Stimulated activated CD8-positive, alpha-beta memory T cell treated with anti-CD3 and anti-CD28 coated beads, Interleukin-4, amount 100 ng/mL, for 48 hours (primary cell): ENCODE measurements at regions not wholly inside any gene's neighbourhood (a gene's known extent, or its start where the extent isn't known, plus 50 kb on each side); places are given as distances from the start of the nearest gene placed in this dataset.

Experiments
- DNase-seq: peaks from one replicate; pipeline ENCODE4 v3.0.0-alpha.2; 2020

DNA sequence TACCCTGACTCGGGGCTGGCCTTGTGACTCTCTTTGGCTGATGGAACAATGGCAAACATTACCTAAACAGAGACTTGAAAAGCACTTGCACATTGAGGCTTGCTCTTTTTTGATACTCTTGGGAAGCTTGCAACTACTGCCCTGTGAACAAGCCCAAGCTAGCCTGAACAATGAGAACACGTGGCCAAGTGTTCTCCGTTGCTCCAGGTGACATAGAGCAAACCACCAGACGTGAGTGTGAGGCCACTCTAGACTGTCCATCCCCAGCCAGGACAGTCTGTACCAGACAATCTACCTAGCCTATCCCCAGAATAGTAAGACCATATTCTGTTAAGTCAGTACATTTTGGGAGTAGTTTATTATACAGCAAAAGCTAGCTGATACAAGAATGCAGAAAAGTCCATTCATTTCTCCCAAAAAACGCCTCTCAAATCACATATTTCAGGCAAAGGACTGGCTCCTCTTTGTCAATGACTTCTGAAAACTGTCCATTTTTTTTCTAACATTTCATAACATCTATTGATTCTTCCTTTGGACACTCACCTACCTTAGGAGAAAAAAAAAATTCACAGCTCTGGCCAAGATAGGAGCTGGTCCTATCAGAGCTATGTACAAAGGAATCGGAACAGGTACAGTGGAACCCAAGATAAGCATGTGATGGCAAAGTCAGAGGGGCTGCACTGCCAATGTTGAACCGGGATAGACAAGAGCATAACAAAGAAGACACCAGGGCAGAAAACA, 142.1 kb upstream of the PKDCC start:
- no peak for DNase-seq

DNA sequence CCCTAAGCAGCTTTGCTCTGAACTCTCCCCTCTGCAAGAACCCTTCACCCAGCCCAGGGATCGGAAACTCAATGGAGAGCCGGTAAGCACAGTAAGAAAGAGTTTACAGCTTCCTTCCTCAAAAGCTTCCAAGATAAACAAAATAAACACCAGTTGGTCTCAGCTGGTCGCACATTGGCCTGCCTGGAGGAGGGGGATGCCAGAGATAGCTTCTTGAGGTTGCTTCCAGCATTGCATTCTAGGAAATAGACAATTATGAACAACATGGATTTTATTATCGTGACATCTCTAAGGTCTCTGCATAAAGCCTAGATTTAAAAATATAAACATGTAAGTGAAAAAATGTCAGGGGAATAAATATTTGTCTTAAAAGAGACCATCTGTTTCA, 141.5 kb upstream of the PKDCC start:
- DNase-seq = no peak

DNA sequence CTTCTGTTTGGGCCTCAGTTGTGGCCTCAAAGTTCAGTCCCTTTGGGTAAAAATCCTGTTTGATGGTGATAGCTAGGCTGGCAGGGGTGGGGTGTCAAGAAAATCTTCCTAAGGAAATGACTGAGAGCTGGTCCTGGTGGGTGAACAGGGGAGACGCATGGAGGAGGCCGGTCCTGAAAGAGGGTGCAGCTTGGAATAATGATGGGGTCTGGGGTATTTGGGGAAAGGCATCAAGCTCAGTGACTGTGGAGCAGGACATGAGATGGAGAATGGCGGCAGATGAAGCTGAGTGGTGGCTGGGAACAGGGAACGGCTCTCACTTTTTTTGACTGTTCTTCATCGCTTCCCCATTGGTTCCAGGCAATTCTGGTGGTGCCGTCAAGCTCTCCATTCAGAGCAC, 140.7 kb upstream of the PKDCC start:
- no peak for DNase-seq

DNA sequence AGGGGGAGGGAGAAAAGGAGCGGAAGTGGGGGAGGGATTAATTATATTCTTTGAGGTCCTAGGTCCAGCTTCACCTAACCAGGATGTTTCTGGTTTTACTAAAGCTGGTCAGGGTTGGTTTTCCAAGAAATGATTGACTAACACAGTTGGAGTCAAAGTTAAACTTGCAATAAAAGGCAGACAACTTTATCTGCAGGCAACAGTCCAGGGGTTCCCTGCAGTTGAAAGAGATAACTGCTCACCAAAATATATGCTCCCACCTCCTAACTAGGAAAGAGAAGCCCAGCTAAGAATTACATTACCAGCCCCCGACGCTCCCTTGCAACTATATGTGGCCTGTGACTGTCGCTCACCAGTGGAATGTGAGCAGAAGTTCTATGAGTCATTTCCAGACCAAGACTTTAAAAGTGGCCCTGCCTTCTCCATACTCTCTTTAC, 140.0 kb upstream of the PKDCC start:
- DNase-seq = no peak

DNA sequence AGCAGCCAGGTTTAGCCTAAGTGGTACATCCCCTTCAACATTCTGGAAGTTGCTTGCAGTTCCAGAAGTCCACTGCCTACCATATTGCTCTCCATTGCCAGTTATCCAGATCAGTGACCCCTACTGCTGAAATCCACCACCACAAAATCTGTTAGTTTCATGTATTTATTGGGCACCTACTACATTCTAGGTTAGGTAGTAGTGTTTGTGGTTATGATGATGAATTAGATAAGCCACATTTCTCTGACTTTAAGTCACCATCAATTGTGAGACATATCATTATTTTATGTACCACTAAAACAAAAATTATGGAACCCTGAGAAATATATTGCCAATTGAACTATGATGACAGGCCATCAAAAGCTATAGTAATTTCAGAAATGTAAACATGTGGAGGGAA, 139.5 kb upstream of the PKDCC start:
- DNase-seq = no peak

DNA sequence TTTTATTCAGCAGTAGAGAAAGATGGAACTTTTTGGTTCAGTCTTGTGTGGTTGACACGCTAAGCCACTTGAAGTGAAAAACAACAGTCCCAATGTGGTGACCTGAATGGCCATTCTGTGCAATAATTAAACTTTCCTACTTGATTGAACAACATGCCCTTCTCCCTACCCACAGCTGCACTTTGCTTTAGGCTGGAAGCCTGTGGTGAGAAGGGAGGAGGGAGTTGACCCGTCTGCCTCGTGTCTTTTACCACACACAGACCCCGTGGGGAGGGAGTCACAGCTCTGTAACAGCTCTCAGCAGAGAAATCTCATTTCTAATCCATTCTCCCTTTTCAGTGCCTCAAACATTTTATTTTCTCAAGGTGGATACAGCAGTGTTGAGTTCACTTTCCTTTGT, 138.2 kb upstream of the PKDCC start:
- DNase-seq = no peak

DNA sequence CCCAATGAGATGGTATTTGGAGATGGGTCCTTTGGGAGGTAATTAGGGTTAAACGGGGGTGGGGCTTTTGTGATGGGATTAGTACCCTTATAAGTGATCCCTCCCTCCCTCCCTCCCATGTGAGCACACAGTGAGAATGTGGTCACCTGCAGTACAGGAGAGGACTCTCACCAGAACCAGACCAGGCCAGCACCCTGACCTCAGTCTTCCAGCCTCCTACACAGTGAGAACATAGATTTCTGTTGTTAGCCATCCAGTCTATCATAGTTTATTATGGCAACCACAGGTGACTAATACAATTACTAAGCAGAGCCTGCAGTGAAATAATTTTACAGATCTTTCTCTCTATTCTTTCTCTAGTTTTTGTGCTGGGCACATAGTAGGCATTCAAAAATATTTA, 137.7 kb upstream of the PKDCC start:
- no peak for DNase-seq

DNA sequence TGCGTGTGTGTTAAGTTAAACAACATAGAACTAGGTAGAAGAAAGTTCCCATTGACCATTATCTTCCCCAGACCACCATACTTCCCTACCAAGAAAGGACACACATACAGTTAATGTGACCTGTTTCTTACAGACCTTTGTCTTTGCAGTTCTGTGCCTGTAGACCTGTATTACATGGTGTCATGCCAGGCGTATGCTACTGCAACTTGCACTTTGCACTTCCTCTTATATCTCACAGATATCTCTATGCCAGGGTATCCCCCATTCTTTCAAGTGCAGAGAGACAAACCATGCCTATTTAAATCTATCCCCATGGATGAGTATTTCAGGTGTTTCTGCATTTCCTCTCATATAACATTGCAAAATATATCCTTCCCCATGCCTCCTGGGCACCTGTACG, 136.8 kb upstream of the PKDCC start:
- DNase-seq = no peak

DNA sequence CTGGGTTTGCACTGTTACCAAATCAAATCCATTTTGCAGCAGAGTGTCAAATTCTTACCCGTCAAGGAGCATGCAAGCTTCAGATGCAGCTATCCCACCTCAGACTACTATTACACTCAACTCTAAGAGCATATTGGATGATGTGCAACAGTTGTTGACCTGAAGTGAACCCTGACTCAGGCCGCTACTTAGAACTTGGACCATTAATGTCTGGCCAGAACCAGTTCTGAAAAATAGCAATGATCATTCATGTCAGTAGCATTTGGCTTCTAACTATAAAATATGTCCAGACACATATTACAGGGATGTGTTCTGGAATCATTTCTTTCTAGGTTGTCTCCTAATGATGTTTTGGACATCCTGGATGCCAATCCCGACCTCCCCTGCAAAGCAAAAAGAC, 135.5 kb upstream of the PKDCC start:
- no peak for DNase-seq

DNA sequence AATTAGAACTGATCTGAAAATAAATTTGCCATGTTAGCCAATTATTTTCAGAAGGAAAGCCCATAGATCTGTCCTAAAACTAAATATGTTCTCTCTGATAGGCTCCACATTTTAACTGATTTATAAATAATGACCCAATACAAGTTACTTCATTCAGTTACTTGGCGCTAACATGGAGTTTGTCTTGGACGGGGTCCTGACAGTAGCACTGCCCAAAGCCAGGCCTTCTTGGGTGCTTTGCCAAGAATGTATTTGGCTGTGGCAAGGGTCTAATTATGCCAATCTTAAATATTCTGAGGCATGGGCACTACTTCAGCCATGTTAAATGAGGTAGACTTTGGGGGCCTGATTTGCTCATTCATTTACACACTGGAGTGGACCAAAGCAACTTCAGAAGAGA, 135.0 kb upstream of the PKDCC start:
- no peak for DNase-seq

DNA sequence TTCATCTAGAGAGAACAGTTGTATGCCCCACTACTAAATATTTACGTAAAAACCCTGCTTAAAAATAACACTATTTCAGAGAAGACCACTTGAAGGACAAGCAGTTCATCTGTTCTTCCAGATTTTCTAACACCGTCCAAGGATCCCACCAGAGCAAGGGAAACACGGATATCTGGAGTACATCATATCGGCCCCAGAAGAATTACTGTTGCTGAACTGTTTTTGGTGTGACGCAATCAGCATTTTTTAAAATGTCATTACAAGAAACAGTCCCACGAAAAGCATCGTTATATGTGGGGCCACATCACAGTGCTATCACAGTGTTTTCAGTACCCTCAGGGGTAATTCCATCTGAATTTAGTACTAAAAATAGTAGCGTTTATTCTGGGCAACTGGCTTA, 134.5 kb upstream of the PKDCC start:
- DNase-seq = no peak

DNA sequence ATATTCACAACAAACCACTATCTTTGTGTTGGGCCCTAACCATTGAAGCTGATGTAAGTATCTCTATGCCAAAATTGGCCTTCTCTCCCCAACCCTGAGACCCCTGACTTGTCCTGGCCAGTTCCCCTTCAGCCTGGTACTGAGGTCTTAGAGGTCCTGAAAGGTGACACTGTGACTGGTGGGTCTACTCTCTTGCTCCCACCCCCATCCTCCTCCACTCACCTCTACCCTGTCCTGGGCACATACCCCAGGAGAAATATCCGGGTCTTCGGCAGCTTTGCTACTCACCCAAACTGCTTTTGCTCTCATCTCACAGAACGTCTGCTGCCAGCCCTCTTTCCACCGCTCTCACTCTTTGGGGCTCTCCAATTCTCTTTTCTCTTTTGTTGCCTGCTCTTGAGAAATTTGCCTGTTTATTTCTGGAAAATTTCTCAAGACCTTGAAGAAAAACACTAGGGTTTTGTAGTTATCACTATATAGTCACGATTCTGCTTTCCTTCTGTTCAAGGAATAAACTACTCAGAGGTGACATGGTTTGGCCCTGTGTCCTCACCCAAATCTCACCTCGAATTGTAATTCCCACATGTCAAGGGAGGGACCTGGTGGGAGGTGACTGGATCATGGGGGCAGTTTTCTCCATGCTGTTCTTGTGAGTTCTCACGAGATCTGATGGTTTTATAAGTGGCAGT, 133.8 kb upstream of the PKDCC start:
- DNase-seq = no peak

DNA sequence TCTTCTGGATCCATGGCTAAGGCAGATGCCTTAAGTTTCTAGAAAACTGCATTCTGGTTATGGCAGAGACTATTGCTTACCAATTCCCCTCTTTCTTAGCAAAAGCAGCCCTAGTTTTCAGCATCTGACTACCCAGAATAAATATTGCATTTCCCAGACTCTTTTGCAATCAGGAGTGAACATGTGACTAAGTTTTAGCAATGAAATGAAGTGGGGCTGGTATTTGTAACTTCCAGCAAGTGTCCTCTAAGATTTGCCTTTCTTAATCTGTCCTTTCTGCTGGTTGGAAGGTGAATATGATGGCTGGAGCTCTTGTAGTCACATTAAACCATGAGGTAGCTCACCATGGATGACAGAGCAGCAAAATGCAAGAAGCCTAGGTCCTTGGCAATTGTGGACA, 132.9 kb upstream of the PKDCC start:
- no peak for DNase-seq

DNA sequence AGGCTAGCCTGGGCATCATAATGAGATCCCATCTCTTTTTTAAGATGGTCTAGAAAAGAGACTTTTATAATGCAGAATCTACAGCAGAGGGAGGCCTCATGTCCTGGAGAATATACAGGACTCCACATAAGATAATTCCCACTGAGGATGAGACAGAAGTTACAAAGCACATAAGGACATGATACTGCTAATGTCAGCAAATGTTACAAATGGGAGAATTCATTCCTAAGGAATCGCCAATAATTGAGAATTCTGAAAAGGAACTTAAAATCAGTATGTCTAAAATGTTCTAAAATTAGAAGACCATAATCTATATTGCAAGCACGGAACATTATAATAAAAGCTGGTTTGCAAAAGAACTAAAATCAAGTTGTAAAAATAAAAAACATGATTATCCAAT, 131.6 kb upstream of the PKDCC start:
- DNase-seq = no peak

DNA sequence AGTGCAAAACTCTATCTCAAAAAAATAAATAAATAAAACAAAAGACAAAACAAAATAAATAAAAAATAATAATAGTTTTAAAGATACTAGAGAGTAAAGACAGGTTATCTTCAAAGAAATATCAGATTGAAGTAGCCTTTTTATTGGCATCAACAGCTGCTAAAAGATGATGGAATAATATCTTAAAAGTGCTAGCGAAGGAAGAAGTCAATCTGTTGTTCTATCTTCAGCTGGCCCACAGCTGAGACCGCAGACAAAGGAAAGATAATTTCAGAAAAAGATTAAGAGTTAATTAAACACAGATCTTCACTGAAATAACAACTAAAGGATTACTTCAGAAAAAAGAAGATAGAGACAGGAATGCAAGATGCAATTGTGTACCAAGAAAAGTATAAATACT, 130.2 kb upstream of the PKDCC start:
- no peak for DNase-seq

DNA sequence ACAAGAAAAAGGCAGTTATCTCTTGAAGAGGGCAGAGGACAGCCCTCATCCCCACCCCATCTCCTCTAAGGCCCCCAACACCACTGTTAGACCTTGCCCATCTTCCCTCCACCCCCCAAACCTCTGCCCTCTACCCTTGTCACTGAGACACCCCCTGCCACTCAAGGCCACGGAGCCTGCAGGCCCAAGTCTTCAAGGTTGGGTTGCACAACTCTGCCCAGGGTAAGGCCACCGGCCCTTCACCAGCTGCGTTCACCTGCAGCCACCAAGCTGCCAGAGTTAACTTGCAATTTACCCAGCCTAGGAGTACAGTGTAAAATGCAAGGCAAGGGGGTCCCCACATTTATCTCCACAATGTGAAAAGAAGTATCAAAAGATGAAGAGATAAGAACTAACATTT, 128.7 kb upstream of the PKDCC start:
- no peak for DNase-seq

DNA sequence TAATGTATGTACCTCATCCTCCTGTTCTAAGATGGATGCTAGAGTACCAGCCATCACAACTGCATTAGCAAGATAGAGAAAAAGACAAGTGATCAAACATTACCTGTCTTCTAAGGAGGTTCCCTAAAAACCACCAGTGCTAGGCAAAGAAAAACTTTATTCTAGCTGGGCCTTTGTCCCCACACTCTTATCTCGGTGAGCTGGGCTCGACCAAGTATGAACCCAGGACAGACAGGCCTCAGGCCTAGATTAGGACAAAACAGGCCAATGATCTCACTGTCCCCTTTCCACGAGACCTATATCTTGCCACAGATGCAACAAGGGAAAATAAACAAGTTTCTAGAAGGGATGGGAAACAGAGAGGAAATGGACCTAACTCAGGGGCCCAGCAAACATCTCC, 127.6 kb upstream of the PKDCC start:
- no peak for DNase-seq

DNA sequence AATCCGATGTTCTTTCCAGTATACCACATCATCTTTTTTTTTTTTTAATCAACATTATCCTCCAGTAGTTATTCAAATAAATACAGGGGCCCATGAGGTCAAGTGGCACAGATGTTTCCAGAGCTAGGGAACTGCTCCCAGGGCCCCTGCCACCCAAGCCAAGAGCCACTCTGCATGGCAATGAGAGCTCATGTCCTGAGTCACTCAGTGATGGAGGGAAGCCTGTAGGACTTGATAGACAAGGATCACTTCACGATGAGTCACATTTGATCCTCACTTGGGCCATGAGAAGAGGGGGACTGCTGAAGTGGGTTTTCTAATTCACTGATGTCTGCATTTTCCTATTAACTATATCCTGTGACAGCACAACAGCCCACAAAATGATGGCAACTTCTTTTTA, 127.0 kb upstream of the PKDCC start:
- no peak for DNase-seq

DNA sequence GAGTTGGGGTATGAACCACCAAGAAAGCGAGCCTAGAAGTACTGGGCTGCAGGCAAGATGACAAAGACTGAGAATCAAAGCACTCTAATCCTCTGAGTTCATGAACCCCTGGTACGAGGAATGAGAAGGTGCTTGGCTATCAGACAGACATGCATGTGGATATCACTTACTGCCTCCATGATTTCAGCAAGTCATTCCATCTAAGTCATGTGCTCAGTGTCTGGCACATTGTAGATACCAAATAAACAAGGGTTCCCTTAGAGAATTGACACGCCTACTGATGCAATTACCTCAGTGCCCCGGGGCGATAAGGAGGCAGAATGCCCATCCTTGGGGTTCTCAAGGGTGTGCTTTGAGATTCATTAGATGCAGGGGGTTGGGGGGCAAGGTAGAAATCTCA, 125.6 kb upstream of the PKDCC start:
- DNase-seq = no peak

DNA sequence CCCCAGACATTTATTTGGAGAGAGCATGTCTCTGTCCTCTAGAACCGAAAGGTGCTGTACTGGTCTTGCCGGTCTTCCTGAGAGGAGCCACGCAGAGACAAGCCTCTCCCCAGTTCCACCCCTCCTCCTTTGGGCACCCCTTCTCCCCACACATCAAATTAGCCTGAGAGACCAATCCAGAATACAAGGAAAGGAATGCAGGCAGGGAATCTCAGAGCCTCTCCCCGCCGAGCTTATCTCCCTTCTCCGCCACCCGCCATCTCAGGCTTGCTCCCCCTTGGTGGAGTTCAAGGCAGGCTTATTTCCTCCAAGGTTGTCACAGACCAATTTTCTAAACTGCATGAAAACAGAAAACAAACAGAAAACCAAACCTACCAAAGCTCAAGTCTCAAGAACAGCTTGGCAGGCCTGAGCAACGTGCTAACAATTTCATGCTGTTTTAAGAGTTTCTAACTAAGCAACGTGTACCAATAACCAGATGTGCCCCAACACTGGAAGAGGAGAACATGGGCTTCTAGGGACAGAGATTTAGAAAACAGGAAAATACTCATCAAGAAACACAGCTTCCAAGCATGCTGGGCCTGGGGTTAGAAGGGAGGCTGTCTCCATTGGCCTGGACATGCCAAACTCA, 124.5 kb upstream of the PKDCC start:
- DNase-seq = no peak

DNA sequence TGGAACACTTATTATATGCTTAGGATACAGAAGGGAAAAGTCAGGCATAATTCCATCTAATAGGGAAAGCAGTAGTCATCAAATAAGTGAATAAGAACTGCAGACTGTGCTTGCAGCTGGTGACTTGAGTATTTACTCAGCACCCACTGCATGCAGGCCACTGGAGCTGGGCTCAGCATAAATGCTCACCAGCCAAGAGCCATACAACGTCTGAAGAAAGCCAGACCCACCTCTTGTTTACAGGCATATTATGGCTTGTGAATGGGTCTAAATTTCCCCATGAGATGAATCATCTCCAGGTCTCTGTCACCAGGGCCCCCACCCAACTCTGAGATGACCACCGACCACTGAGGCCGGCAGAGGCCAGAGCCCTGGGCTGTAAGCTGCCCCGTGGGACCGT, 123.8 kb upstream of the PKDCC start:
- no peak for DNase-seq

DNA sequence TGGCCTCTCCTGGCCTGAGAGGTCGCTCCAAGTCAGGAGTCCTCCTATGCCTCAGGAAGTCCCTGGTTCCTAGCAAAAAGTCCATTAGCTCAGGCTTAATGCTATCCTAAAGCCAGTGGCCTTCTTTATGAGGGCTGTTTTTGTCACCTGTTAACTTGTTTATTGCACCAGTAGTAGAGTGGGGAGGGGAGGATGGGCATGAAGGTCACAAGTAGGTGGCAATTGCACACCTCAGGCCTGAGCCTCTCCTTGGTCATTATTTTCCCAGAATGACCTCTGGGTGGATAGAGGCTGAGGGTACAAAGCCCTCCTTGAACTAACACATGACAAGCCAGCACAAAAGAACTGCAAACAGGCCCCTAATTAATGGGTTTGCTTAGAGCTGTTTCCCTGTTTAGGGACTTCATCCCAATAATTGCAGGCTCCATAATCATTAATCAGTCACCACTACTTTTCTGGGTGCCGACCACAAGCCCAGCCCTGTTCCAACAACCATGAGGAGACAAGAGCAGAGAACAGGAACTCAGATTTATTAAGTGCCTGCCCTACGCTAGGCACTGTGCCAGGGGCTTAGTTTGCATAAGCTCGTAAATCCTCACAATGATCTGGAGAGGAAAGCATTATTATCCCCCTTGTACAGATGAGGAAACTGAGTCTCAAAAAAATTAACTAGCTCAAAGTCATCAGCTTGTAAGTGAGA, 123.0 kb upstream of the PKDCC start:
- no peak for DNase-seq

DNA sequence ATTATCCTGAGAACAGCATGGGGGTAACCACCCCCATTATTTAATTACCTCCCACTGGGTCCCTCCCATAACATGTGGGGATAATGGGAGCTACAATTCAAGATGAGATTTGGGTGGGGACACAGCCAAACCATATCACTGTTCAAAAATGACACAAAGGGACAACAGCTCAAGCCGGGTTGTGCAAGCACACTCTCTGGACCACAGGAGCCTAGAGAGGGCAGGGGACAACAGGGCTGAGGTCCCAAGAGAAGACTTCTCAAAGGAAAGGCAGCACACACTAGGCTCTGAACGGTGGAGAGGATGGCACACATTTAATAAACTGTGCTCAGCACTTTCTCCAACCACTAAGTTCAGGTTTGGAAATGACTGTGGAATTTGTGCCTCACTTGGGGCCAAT, 122.1 kb upstream of the PKDCC start:
- DNase-seq = no peak
